GM12878 (cell line): ENCODE measurements at regions not wholly inside any gene's neighbourhood (a gene's known extent, or its start where the extent isn't known, plus 50 kb on each side); places are given as distances from the start of the nearest gene placed in this dataset.

ENCODE experiments used
- ATAC-seq: fragments of 200-7000 bp; cut with Tn5 transposase; 3 replicates; pipeline ENCODE4 v1.9.1; 2020; ENCODE audit warnings: mild to moderate bottlenecking, moderate library complexity
- BruUV-seq: library from RNA; stranded (reverse); fragments of 400-500 nt; replicated peaks from 2 replicates; lab custom pipeline; 2021; lab: Mats Ljungman, UMichigan
- CTCF ChIA-PET: fragments of 300-600 bp; sonication (Branson Sonifier 250); formaldehyde crosslinking; extraction: SDS; loops from one replicate; lab custom pipeline; 2021; ENCODE audit warnings: inconsistent platforms; lab: Yijun Ruan, JAX
- POLR2A ChIA-PET: fragments of 350-600 bp; formaldehyde crosslinking; extraction: SDS; loops from one replicate; lab custom pipeline; 2021; ENCODE audit warnings: inconsistent platforms; lab: Charles Lee
- RAD21 ChIA-PET: fragments of 300-600 bp; sonication (Branson Sonifier 250); formaldehyde crosslinking; loops from one replicate; lab custom pipeline; 2023; ENCODE audit warnings: antibody characterized with exemption; ENCODE audit not compliant: unreplicated experiment; lab: Charles Lee
- SMC1A ChIA-PET: fragments of 300-600 bp; sonication (Branson Sonifier 250); formaldehyde crosslinking; loops from one replicate; lab custom pipeline; 2023; ENCODE audit not compliant: unreplicated experiment, uncharacterized antibody; lab: Charles Lee
- DNase-seq: peaks from one replicate; pipeline ENCODE4 v3.0.0-alpha.2; 2011; ENCODE audit warnings: low read depth, low spot score
- FAIRE-seq: peaks from 3 replicates; lab custom pipeline; 2011; peaks lifted over from hg19 to GRCh38; lab: Jason Lieb, UNC
- H2AFZ ChIP-seq: 2 replicates; pipeline ENCODE4 v1.6.0; 2011; ENCODE audit warnings: low read depth, low read length, control low read depth; ENCODE audit not compliant: control insufficient read depth
- H3K27ac ChIP-seq: 2 replicates; pipeline ENCODE4 v1.5.1; 2011; ENCODE audit warnings: control low read depth; ENCODE audit not compliant: control insufficient read depth, insufficient read depth
- H3K27me3 ChIP-seq, 2 experiments: replicated peaks in 1 of 2; 2 replicates each; pipeline versions ENCODE4 v1.6.0 to v1.6.1; 2011; ENCODE audit warnings: low read length in 1 of 2; ENCODE audit not compliant: control insufficient read depth in 2 of 2, insufficient read depth in 2 of 2
- H3K36me3 ChIP-seq, 2 experiments: 2 replicates each; pipeline ENCODE4 v1.5.1; 2011; ENCODE audit warnings: low read length in 1 of 2; ENCODE audit not compliant: control insufficient read depth in 2 of 2, insufficient read depth in 2 of 2
- H3K4me1 ChIP-seq: 2 replicates; pipeline ENCODE4 v1.6.1; 2011; ENCODE audit warnings: mild to moderate bottlenecking, low read length, moderate library complexity, mixed read lengths; ENCODE audit not compliant: control insufficient read depth, insufficient read depth
- H3K4me2 ChIP-seq: 2 replicates; pipeline ENCODE4 v1.6.0; 2011; ENCODE audit warnings: control low read depth; ENCODE audit not compliant: control insufficient read depth, insufficient read depth
- H3K4me3 ChIP-seq: fragments of 200-600 bp; sonication (generic); 2 replicates; pipeline ENCODE4 v1.5.1; 2016
- H3K79me2 ChIP-seq: 2 replicates; pipeline ENCODE4 v1.6.0; 2011; ENCODE audit warnings: low read length; ENCODE audit not compliant: control insufficient read depth, insufficient read depth
- H3K9ac ChIP-seq: 2 replicates; pipeline ENCODE4 v1.8.0; 2011; ENCODE audit warnings: low read length, control low read depth, mixed read lengths; ENCODE audit not compliant: control insufficient read depth, insufficient read depth
- H3K9me3 ChIP-seq: replicated peaks from 3 replicates; pipeline ENCODE4 v1.5.1; 2011; ENCODE audit warnings: mild to moderate bottlenecking, low read length; ENCODE audit not compliant: control insufficient read depth, insufficient read depth
- H4K20me1 ChIP-seq: 2 replicates; pipeline ENCODE4 v1.6.0; 2011; ENCODE audit not compliant: control insufficient read depth, insufficient read depth
- CBX5 ChIP-seq: sonication (generic); IDR thresholded peaks from 2 replicates; pipeline ENCODE4 v1.6.1; 2016; ENCODE audit warnings: low read depth, moderate library complexity, mild to moderate bottlenecking, inconsistent platforms
- HDAC6 ChIP-seq: fragments of 200-600 bp; sonication (generic); IDR thresholded peaks from one replicate; pipeline ENCODE4 v1.8.0; 2017; ENCODE audit warnings: antibody characterized with exemption; ENCODE audit not compliant: unreplicated experiment
- JUNB ChIP-seq: IDR thresholded peaks from 2 replicates; pipeline ENCODE4 v1.6.1; 2016; ENCODE audit warnings: antibody characterized with exemption, mild to moderate bottlenecking
- LARP7 ChIP-seq: fragments of 450-650 bp; IDR thresholded peaks from 2 replicates; pipeline ENCODE4 v1.6.1; 2017; ENCODE audit warnings: mild to moderate bottlenecking
- WGBS: methylation state at CpG from one replicate; pipeline ENCODE4 v1.1.6; 2016; ENCODE audit warnings: low lambda C conversion rate; ENCODE audit not compliant: insufficient replicate concordance, insufficient coverage; ENCODE audit errors: missing lambda C conversion rate; 5-methylcytosine and 5-hydroxymethylcytosine counted together
- in situ Hi-C: fragments of 300-500 bp; cut with MboI; formaldehyde crosslinking; loops from 9 replicates; pipeline ENCODE4 v1.14.3; 2018; ENCODE audit warnings: mixed read lengths
- intact Hi-C: fragments of 100-400 bp; cut with micrococcal nuclease; formaldehyde crosslinking; loops from one replicate; pipeline ENCODE4 v1.14.2; 2022; ENCODE audit not compliant: unreplicated experiment
- TF ChIP-seq, protein P1 (sequence below): IDR thresholded peaks from 2 replicates; pipeline ENCODE4 v1.6.1; 2011; ENCODE audit warnings: low read depth, mild to moderate bottlenecking, low read length, moderate library complexity, borderline replicate concordance; ENCODE audit errors: extremely low read depth
- TF ChIP-seq, protein P2 (sequence below): IDR thresholded peaks from 2 replicates; pipeline ENCODE4 v1.6.1; 2012; ENCODE audit warnings: improper control_type of control experiment, low read depth, low read length; ENCODE audit not compliant: insufficient replicate concordance
- TF ChIP-seq, protein P3 (sequence below): fragments of 150-350 bp; IDR thresholded peaks from 2 replicates; pipeline ENCODE4 v1.6.1; 2014; ENCODE audit warnings: mild to moderate bottlenecking, low read depth, low read length

DNA sequence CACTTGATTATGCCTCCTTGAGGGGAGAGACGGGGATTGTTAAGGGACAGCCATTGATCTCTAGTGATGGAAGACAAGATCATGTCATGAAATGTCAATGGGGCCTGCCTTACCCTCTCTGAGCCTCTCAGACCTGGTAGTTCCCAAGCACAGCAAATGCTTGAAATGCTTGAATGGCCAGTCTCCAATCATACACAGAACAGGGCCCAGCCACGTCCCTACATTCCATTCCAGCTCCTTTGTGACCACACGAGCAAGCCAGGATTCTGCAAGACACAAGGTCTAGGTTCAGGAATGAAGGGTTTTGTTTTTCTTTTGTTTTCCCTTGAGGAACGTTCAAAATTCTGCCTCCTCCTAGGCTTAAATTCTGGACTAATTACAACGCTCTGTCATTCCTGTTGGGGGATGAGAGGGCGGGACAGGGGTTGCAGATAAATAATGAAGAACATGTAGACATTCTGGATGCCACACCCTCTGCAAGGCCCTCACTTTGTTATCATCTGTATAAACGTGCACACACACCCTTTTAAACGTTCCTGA lies 98.1 kb upstream of the YPEL5 start:
- no peak for TF ChIP-seq HDAC6
- TF ChIP-seq LARP7 = no peak
- TF ChIP-seq, protein P1, sequence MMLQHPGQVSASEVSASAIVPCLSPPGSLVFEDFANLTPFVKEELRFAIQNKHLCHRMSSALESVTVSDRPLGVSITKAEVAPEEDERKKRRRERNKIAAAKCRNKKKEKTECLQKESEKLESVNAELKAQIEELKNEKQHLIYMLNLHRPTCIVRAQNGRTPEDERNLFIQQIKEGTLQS = no peak
- TF ChIP-seq, protein P2, sequence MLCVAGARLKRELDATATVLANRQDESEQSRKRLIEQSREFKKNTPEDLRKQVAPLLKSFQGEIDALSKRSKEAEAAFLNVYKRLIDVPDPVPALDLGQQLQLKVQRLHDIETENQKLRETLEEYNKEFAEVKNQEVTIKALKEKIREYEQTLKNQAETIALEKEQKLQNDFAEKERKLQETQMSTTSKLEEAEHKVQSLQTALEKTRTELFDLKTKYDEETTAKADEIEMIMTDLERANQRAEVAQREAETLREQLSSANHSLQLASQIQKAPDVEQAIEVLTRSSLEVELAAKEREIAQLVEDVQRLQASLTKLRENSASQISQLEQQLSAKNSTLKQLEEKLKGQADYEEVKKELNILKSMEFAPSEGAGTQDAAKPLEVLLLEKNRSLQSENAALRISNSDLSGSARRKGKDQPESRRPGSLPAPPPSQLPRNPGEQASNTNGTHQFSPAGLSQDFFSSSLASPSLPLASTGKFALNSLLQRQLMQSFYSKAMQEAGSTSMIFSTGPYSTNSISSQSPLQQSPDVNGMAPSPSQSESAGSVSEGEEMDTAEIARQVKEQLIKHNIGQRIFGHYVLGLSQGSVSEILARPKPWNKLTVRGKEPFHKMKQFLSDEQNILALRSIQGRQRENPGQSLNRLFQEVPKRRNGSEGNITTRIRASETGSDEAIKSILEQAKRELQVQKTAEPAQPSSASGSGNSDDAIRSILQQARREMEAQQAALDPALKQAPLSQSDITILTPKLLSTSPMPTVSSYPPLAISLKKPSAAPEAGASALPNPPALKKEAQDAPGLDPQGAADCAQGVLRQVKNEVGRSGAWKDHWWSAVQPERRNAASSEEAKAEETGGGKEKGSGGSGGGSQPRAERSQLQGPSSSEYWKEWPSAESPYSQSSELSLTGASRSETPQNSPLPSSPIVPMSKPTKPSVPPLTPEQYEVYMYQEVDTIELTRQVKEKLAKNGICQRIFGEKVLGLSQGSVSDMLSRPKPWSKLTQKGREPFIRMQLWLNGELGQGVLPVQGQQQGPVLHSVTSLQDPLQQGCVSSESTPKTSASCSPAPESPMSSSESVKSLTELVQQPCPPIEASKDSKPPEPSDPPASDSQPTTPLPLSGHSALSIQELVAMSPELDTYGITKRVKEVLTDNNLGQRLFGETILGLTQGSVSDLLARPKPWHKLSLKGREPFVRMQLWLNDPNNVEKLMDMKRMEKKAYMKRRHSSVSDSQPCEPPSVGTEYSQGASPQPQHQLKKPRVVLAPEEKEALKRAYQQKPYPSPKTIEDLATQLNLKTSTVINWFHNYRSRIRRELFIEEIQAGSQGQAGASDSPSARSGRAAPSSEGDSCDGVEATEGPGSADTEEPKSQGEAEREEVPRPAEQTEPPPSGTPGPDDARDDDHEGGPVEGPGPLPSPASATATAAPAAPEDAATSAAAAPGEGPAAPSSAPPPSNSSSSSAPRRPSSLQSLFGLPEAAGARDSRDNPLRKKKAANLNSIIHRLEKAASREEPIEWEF = no peak
- TF ChIP-seq, protein P3, sequence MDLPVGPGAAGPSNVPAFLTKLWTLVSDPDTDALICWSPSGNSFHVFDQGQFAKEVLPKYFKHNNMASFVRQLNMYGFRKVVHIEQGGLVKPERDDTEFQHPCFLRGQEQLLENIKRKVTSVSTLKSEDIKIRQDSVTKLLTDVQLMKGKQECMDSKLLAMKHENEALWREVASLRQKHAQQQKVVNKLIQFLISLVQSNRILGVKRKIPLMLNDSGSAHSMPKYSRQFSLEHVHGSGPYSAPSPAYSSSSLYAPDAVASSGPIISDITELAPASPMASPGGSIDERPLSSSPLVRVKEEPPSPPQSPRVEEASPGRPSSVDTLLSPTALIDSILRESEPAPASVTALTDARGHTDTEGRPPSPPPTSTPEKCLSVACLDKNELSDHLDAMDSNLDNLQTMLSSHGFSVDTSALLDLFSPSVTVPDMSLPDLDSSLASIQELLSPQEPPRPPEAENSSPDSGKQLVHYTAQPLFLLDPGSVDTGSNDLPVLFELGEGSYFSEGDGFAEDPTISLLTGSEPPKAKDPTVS = no peak
- TF ChIP-seq JUNB = no peak
- TF ChIP-seq CBX5 = no peak
- Histone ChIP-seq H3K4me2 (no peak overlapping the region), H3K79me2 (no peaks in the 10 kb centered on the region), H2AFZ (no peak overlapping the region), H3K27me3 (no peaks in the 10 kb centered on the region; a peak in 1 of 4 replicates), H3K9me3 (no peaks in the 10 kb centered on the region), H3K36me3 (no peaks in the 10 kb centered on the region), H3K4me1 (no peaks in the 10 kb centered on the region), H3K4me3 (no peak overlapping the region), H3K9ac (no peak overlapping the region), H3K27ac (no peak overlapping the region), H4K20me1 (no peaks in the 10 kb centered on the region)
- RAD21 ChIA-PET = no interaction called here
- POLR2A ChIA-PET = no interaction called here
- in situ Hi-C loops (no loop called here), intact Hi-C loops (no loop called here)
- BruUV-seq = no TSS peak
- no peak for DNase-seq
- WGBS = 3% methylated on average over 8 of the region's 8 CpGs
- no peak for ATAC-seq
- SMC1A ChIA-PET = no interaction called here
- no peak for FAIRE-seq
- CTCF ChIA-PET = no interaction called here
